Epithelial cell of esophagus (primary cell): ENCODE measurements at regions not wholly inside any gene's neighbourhood (a gene's known extent, or its start where the extent isn't known, plus 50 kb on each side); places are given as distances from the start of the nearest gene placed in this dataset.

Source experiments
- DNase-seq: peaks from one replicate; pipeline ENCODE4 v3.0.0; 2010; ENCODE audit warnings: low read depth
- H3K4me3 ChIP-seq: 2 replicates; pipeline ENCODE4 v1.5.1; 2011; ENCODE audit warnings: mild to moderate bottlenecking, low read length, control low read depth
- TF ChIP-seq, protein P1 (sequence below): IDR thresholded peaks from 2 replicates; pipeline ENCODE4 v1.5.1; 2011; ENCODE audit warnings: low read depth, mild to moderate bottlenecking, low read length, control low read depth, inconsistent platforms; ENCODE audit not compliant: insufficient read depth; ENCODE audit errors: missing control alignments

DNA sequence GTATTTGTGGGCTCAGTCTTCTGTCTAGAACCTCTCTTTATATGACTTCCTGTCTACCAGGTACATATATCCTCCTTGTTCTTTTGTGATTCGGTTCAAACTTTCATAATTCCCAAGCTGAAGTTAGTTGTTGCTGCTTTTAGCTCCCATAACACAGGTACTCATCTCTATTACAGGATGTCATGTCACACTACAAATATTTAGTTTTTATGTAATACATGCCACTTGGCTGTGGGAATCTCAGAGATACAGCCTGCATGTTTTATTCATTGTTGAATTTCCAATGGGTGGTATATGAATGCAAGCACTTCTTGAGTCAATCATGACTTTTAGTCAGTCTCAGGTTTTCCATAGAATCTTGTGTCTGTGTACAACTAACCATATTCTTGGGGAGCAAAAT is 122.7 kb downstream of the SINHCAF start:
- peak; percentile 66 for DNase-seq
- H3K4me3 ChIP-seq: no peak overlapping the region
- TF ChIP-seq, protein P1, sequence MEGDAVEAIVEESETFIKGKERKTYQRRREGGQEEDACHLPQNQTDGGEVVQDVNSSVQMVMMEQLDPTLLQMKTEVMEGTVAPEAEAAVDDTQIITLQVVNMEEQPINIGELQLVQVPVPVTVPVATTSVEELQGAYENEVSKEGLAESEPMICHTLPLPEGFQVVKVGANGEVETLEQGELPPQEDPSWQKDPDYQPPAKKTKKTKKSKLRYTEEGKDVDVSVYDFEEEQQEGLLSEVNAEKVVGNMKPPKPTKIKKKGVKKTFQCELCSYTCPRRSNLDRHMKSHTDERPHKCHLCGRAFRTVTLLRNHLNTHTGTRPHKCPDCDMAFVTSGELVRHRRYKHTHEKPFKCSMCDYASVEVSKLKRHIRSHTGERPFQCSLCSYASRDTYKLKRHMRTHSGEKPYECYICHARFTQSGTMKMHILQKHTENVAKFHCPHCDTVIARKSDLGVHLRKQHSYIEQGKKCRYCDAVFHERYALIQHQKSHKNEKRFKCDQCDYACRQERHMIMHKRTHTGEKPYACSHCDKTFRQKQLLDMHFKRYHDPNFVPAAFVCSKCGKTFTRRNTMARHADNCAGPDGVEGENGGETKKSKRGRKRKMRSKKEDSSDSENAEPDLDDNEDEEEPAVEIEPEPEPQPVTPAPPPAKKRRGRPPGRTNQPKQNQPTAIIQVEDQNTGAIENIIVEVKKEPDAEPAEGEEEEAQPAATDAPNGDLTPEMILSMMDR: no peak

DNA sequence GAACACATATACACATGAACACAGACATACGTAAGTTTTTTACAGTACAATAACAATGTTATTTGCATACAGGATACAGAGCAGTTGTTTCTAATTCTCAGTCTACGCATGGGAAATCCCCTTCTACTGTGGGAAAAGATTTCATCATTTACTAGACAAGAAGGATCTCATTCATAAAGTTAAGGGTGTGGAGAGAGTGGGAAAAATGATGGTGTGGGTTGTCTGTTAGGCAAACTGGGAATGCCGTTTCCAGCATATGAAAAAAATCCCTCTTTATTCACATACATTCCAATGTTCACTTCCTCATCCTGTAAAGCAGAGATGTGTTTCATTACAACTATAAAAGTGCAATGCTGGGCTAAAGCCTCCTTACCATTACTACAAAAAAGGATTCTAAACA is 120.9 kb downstream of the SINHCAF start:
- peak; percentile 94 for DNase-seq
- H3K4me3 ChIP-seq: no peak overlapping the region
- TF ChIP-seq, protein P1: no peak

DNA sequence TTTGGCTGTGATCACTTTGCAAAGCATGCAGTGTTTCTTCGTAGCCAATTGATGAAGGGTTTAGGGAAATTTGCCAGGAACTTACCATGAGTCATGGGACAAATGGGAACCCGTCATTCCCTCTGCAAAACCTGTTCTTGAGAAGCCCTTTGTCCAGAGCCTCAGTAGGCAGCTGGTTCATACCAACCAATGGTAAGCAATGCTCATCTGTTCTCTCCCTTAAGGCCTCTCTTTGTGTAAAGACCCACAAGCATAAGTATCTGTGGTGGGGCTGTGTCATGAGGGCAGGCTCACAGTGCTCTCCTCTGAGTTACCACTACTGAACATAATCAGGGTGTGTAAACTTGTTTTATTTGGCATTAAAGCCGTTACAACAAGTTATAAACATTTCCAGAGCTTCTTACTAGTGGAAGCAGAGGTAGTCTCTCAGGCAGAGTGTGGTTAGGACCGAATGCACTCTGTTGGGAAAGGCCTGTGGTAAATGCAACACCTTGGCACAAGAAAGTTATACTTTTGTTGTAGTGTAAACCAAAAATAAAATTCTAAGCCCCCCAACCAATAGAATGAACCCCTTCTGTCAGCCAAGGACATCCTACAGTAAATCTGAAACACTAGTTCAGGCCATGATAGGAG is 119.8 kb downstream of the SINHCAF start:
- TF ChIP-seq, protein P1: no peak
- peak; percentile 98 for DNase-seq
- no peak overlapping the region for H3K4me3 ChIP-seq

DNA sequence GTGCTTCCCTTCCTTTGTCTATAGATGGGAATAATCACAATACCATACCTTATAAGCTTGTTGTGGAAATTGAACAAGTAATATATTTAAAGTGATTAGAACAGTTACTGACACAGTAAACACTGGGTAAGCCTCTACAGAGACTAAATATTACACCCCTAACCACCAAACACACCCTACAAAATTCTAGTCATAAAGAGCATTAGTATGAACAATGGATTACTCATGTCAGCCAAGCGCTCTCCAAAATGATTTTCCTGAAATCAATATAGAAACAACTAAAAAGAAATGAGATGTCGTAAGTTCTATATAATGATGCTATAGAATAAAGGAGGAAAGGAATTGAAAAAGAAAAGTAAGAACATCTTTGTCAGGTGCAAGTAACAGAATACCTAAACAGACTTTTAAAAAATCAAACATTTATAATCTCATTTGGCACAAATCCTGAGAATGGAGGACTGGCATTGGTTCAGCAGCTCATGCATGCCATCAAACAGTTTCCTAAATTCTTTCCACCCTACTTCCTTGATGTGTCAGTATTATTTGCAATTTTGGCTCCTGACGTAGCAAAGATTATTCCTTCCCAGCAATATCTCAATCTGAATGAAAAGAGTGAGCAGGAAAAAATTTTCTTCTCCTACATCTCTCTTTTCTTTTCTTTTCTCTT is 118.0 kb downstream of the SINHCAF start:
- no peak overlapping the region for H3K4me3 ChIP-seq
- TF ChIP-seq, protein P1: no peak
- DNase-seq: peak; percentile 63

DNA sequence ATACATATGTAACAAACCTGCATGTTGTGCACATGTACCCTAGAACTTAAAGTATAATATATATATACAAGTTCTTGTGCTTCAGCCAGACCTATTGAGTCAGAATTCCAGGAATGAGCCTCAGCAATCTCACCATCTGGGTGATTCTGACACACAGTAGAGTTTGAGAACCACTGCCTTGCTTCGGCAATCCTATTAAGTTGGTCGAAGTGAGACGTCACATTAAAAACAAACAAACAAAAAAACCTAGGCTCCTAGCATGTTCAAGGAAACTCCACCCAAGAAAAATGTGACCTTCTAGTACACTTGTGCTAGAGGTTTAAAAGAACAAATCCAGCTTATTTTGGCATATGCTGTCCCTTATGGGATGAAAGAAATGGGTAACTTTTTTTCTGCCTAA is 115.8 kb downstream of the SINHCAF start:
- H3K4me3 ChIP-seq: no peak overlapping the region
- DNase-seq: no peak
- TF ChIP-seq, protein P1: no peak

DNA sequence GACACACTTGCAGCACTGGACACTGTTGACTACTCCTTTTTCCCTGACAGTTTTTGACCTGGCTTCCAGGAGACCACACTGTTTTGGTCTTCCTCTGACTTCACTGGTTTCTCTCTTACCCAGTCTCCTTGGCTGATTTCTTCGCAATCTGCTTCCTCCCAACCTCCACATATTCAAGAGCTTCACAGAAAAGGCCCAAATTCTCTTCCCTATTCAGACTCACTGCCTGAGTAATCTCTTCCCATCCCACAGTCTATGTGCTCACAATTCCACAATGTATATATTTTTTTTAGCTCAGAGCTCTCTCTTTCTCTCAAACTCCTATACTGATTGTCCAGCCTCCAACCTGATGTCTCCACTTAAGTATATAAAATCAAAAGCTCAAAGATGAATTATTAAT is 115.4 kb downstream of the SINHCAF start:
- TF ChIP-seq, protein P1: no peak
- no peak overlapping the region for H3K4me3 ChIP-seq
- no peak for DNase-seq
